Ishikawa (cell line): ENCODE measurements at regions not wholly inside any gene's neighbourhood (a gene's known extent, or its start where the extent isn't known, plus 50 kb on each side); places are given as distances from the start of the nearest gene placed in this dataset.

Experiments used
- CEBPB ChIP-seq: IDR thresholded peaks from 2 replicates; pipeline ENCODE4 v1.6.1; 2012
- CREB1 ChIP-seq: IDR thresholded peaks from 2 replicates; pipeline ENCODE4 v1.6.1; 2012; ENCODE audit warnings: low read depth
- EGR1 ChIP-seq: IDR thresholded peaks from 2 replicates; pipeline ENCODE4 v1.6.1; 2012
- EP300 ChIP-seq: IDR thresholded peaks from 2 replicates; pipeline ENCODE4 v1.6.1; 2012; ENCODE audit warnings: borderline replicate concordance
- FOXM1 ChIP-seq: IDR thresholded peaks from 2 replicates; pipeline ENCODE4 v1.6.1; 2012; ENCODE audit warnings: low read depth, borderline replicate concordance
- MAX ChIP-seq: IDR thresholded peaks from 2 replicates; pipeline ENCODE4 v1.6.1; 2012
- NFIC ChIP-seq: IDR thresholded peaks from 2 replicates; pipeline ENCODE4 v1.6.1; 2012
- RAD21 ChIP-seq: IDR thresholded peaks from 2 replicates; pipeline ENCODE4 v1.6.1; 2012; ENCODE audit warnings: low read depth
- REST ChIP-seq: IDR thresholded peaks from 2 replicates; pipeline ENCODE4 v1.6.1; 2012; ENCODE audit warnings: low read depth, mild to moderate bottlenecking
- TAF1 ChIP-seq: IDR thresholded peaks from 2 replicates; pipeline ENCODE4 v1.6.1; 2012; ENCODE audit warnings: low read depth, mild to moderate bottlenecking
- TCF12 ChIP-seq: IDR thresholded peaks from 2 replicates; pipeline ENCODE4 v1.6.1; 2012; ENCODE audit warnings: low read depth
- TEAD4 ChIP-seq: IDR thresholded peaks from 2 replicates; pipeline ENCODE4 v1.6.1; 2012
- USF1 ChIP-seq: IDR thresholded peaks from 2 replicates; pipeline ENCODE4 v1.6.1; 2012
- YY1 ChIP-seq: IDR thresholded peaks from 2 replicates; pipeline ENCODE4 v1.6.1; 2012; ENCODE audit warnings: low read depth
- ZBTB7A ChIP-seq: IDR thresholded peaks from 2 replicates; pipeline ENCODE4 v1.6.1; 2012; ENCODE audit warnings: low read depth

- TF ChIP-seq TCF12 = no peak
- no peak for TF ChIP-seq EP300
- no peak for TF ChIP-seq CREB1
- no peak for TF ChIP-seq FOXM1
- no peak for TF ChIP-seq YY1
- TF ChIP-seq MAX = no peak
- no peak for TF ChIP-seq TAF1
- no peak for TF ChIP-seq USF1
- no peak for TF ChIP-seq TEAD4
- no peak for TF ChIP-seq ZBTB7A
- no peak for TF ChIP-seq REST
- TF ChIP-seq RAD21 = no peak
- TF ChIP-seq NFIC = no peak
- TF ChIP-seq EGR1 = no peak
- no peak for TF ChIP-seq CEBPB
Measured at GRCh38 chr18:73419531-73419930, 551.7 kb upstream of the NETO1 start.

GRCh38 chr18:73414598-73414997 is 546.8 kb upstream of the NETO1 start:
- TF ChIP-seq NFIC (no peak), FOXM1 (no peak), TEAD4 (no peak), ZBTB7A (no peak), RAD21 (no peak), EGR1 (no peak), EP300 (no peak), CEBPB (no peak)

GRCh38 chr18:73414069-73414468 is 546.3 kb upstream of the NETO1 start:
- TF ChIP-seq FOXM1 = no peak
- TF ChIP-seq TEAD4 = no peak
- no peak for TF ChIP-seq CEBPB
- no peak for TF ChIP-seq EP300
- no peak for TF ChIP-seq REST
- TF ChIP-seq CREB1 = no peak
- TF ChIP-seq RAD21 = no peak
- no peak for TF ChIP-seq TCF12
- no peak for TF ChIP-seq MAX
- TF ChIP-seq USF1 = no peak
- no peak for TF ChIP-seq TAF1
- no peak for TF ChIP-seq EGR1
- TF ChIP-seq NFIC = no peak
- TF ChIP-seq ZBTB7A = no peak
- TF ChIP-seq YY1 = no peak

- no peak for TF ChIP-seq YY1
- no peak for TF ChIP-seq RAD21
- no peak for TF ChIP-seq TAF1
- no peak for TF ChIP-seq TEAD4
- TF ChIP-seq FOXM1 = no peak
- TF ChIP-seq CEBPB = no peak
- TF ChIP-seq TCF12 = no peak
- TF ChIP-seq NFIC = no peak
- no peak for TF ChIP-seq REST
- TF ChIP-seq EGR1 = no peak
Measured at GRCh38 chr18:73409242-73409641, 541.5 kb upstream of the NETO1 start.

- TF ChIP-seq CREB1 (no peak), USF1 (no peak), MAX (no peak), FOXM1 (no peak), REST (no peak), NFIC (no peak), TCF12 (no peak), RAD21 (no peak), TAF1 (no peak)
Measured at GRCh38 chr18:73408469-73408868, 540.7 kb upstream of the NETO1 start.
